ENCODE measurements at regions not wholly inside any gene's neighbourhood (a gene's known extent, or its start where the extent isn't known, plus 50 kb on each side); places are given as distances from the start of the nearest gene placed in this dataset.

DNA sequence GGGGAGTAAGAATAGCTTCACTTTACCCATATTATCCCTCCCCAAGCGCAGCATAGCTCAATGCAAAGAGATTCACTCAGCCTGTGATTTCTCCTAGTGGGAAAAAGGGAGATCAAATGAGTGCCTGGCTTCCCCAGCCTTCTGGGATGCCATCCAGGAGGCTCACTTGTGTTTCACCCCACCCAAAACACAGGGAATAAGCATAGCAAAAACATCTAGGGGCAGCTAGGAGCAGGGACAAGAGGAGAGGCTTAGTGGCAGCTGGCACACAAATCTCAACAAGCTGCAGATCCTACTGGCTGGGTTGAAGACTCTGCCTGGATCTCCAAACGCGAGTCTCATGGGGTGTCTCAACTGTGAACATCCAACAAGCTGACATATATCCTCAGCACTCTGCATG lies 715.8 kb downstream of the RNF144B start:
- Histone ChIP-seq H2AFZ (ENCODE audit: low read depth, low read length) (no peak overlapping the region), H3K9me3 (replicated peaks; ENCODE audit: control insufficient read depth, insufficient read depth, low read length) (peaks cover 2% of the 10 kb centered on the region), H3K4me1 (ENCODE audit: control insufficient read depth, extremely low read depth, insufficient read depth, low read length) (no peaks in the 10 kb centered on the region), H3K27me3 (ENCODE audit: control insufficient read depth in 2 of 2, insufficient read depth in 2 of 2, low read length in 2 of 2) (no peaks in the 10 kb centered on the region), H3K27ac (ENCODE audit: insufficient read depth, low read depth, low read length) (no peak overlapping the region), H3K4me2 (ENCODE audit: insufficient read depth, low read length) (no peak overlapping the region), H3K4me3 (replicated peaks in 1 of 3; ENCODE audit: insufficient read depth in 1 of 3, low read depth in 1 of 3, low read length in 3 of 3) (no peak overlapping the region), H3K9me1 (replicated peaks; ENCODE audit: control insufficient read depth, extremely low read depth, insufficient read depth, low read length) (no peaks in the 10 kb centered on the region), H3K79me2 (ENCODE audit: control insufficient read depth, insufficient read depth, low read length) (no peaks in the 10 kb centered on the region), H3K9ac (replicated peaks; ENCODE audit: extremely low read depth, insufficient read depth, low read length) (no peak overlapping the region), H3K36me3 (ENCODE audit: control insufficient read depth in 2 of 2, extremely low read depth in 1 of 2, insufficient read depth in 2 of 2, low read length in 2 of 2) (no peaks in the 10 kb centered on the region), H4K20me1 (replicated peaks; ENCODE audit: control insufficient read depth, extremely low read depth, insufficient read depth, low read length) (no peaks in the 10 kb centered on the region)
- intact Hi-C loops (cut with micrococcal nuclease) = no loop called here
- TF ChIP-seq EZH2 (IDR thresholded peaks at IDR 0.05; ENCODE audit: borderline replicate concordance, low read depth, low read length, severe bottlenecking) = no peak
- no peak for TF ChIP-seq FOS (IDR thresholded peaks at IDR 0.05; ENCODE audit: borderline replicate concordance, insufficient read depth, low read length)
- TF ChIP-seq POLR2A (IDR thresholded peaks at IDR 0.05; ENCODE audit: low read depth, low read length) = no peak
- no peak for TF ChIP-seq GATA2 (IDR thresholded peaks at IDR 0.05; ENCODE audit: insufficient read depth, insufficient read length, low read depth, low read length)
- TF ChIP-seq, protein P1, sequence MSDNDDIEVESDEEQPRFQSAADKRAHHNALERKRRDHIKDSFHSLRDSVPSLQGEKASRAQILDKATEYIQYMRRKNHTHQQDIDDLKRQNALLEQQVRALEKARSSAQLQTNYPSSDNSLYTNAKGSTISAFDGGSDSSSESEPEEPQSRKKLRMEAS (IDR thresholded peaks at IDR 0.05; ENCODE audit: insufficient read depth, insufficient read length) = no peak
- TF ChIP-seq MYC (IDR thresholded peaks at IDR 0.05; ENCODE audit: low read depth, low read length) = no peak
- no peak for TF ChIP-seq JUN (IDR thresholded peaks at IDR 0.05; ENCODE audit: borderline replicate concordance, insufficient read depth, insufficient read length, low read depth)
- no peak for TF ChIP-seq POLR2AphosphoS5 (IDR thresholded peaks at IDR 0.05; ENCODE audit: insufficient read depth, low read depth, low read length)
- no peak for TF ChIP-seq CTCF (IDR thresholded peaks at IDR 0.05; ENCODE audit: extremely low read depth in 1 of 2, insufficient read depth in 1 of 2, low read depth in 1 of 2, low read length in 2 of 2)
- dilution Hi-C loops (cut with MboI; ENCODE audit: extremely low pct_ligation_motif_present, low sequenced_read_pairs) = no loop called here
- CTCF ChIA-PET = no interaction called here
- no TSS peak for BruUV-seq (replicated peaks)
- POLR2A ChIA-PET = no interaction called here
- no peak for DNase-seq (ENCODE audit: low read depth, low spot score)
- FAIRE-seq = no peak

All from endothelial cell of umbilical vein (primary cell).